ENCODE measurements at regions not wholly inside any gene's neighbourhood (a gene's known extent, or its start where the extent isn't known, plus 50 kb on each side); places are given as distances from the start of the nearest gene placed in this dataset.
"Not testable (repeated sequence)": the region's sequence is repeated elsewhere in the genome, so short reads cannot be mapped to it uniquely, and the experiment has no call there.

GRCh38 chr12:46981622-46982021, 97.8 kb upstream of the PCED1B start:
- Histone ChIP-seq H3K4me3 (replicated peaks; ENCODE audit: low read depth, low read length) (no peak overlapping the region), H3K36me3 (ENCODE audit: control insufficient read depth, insufficient read depth, low read length) (no peaks in the 10 kb centered on the region), H3K27me3 (replicated peaks; ENCODE audit: control insufficient read depth, insufficient read depth, low read length) (no peaks in the 10 kb centered on the region)
- TF ChIP-seq, protein P1, sequence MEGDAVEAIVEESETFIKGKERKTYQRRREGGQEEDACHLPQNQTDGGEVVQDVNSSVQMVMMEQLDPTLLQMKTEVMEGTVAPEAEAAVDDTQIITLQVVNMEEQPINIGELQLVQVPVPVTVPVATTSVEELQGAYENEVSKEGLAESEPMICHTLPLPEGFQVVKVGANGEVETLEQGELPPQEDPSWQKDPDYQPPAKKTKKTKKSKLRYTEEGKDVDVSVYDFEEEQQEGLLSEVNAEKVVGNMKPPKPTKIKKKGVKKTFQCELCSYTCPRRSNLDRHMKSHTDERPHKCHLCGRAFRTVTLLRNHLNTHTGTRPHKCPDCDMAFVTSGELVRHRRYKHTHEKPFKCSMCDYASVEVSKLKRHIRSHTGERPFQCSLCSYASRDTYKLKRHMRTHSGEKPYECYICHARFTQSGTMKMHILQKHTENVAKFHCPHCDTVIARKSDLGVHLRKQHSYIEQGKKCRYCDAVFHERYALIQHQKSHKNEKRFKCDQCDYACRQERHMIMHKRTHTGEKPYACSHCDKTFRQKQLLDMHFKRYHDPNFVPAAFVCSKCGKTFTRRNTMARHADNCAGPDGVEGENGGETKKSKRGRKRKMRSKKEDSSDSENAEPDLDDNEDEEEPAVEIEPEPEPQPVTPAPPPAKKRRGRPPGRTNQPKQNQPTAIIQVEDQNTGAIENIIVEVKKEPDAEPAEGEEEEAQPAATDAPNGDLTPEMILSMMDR (IDR thresholded peaks at IDR 0.05; ENCODE audit: insufficient read depth, low read length, poor library complexity, severe bottlenecking): no peak
- DNase-seq (ENCODE audit: extremely low read depth, insufficient read length): no peak

- TF ChIP-seq, protein P1 (IDR thresholded peaks at IDR 0.05; ENCODE audit: insufficient read depth, low read length, poor library complexity, severe bottlenecking): no peak
- H3K36me3 ChIP-seq (ENCODE audit: control insufficient read depth, insufficient read depth, low read length): no peaks in the 10 kb centered on the region
- H3K4me3 ChIP-seq (replicated peaks; ENCODE audit: low read depth, low read length): no peak overlapping the region
- no peaks in the 10 kb centered on the region for H3K27me3 ChIP-seq (replicated peaks; ENCODE audit: control insufficient read depth, insufficient read depth, low read length)
- no peak for DNase-seq (ENCODE audit: extremely low read depth, insufficient read length)
Measured at GRCh38 chr12:46982629-46983392, 96.6 kb upstream of the PCED1B start.

DNA sequence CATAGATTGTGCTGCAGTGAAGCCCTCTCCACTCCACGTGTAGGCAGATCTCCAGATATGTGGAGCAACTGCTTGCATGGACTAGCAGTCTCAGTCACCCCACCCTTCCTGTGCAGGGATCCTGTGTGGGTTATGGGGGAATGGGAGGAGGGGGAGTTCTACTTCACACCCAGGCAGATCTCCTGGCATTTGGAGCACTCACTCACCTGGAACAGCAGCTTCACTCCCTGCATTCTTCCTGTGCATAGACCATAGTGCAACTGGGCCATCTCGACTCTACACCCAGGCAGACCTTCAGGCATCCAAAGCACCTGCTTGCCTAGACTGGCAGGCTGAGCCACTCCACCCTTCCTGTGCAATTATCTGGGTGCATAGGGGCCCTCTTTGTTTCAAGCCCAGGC, 96.0 kb upstream of the PCED1B start:
- Histone ChIP-seq H3K36me3 (ENCODE audit: control insufficient read depth, insufficient read depth, low read length) (no peaks in the 10 kb centered on the region), H3K27me3 (replicated peaks; ENCODE audit: control insufficient read depth, insufficient read depth, low read length) (no peaks in the 10 kb centered on the region), H3K4me3 (replicated peaks; ENCODE audit: low read depth, low read length) (no peak overlapping the region)
- TF ChIP-seq, protein P1 (IDR thresholded peaks at IDR 0.05; ENCODE audit: insufficient read depth, low read length, poor library complexity, severe bottlenecking): no peak
- DNase-seq (ENCODE audit: extremely low read depth, insufficient read length): no peak

GRCh38 chr12:46983959-46984841, 95.2 kb upstream of the PCED1B start:
- TF ChIP-seq, protein P1 (IDR thresholded peaks at IDR 0.05; ENCODE audit: insufficient read depth, low read length, poor library complexity, severe bottlenecking): peak; percentile 79
- no peaks in the 10 kb centered on the region for H3K27me3 ChIP-seq (replicated peaks; ENCODE audit: control insufficient read depth, insufficient read depth, low read length)
- H3K4me3 ChIP-seq (replicated peaks; ENCODE audit: low read depth, low read length): no peak overlapping the region
- no peak for DNase-seq (ENCODE audit: extremely low read depth, insufficient read length)
- H3K36me3 ChIP-seq (ENCODE audit: control insufficient read depth, insufficient read depth, low read length): no peaks in the 10 kb centered on the region

DNA sequence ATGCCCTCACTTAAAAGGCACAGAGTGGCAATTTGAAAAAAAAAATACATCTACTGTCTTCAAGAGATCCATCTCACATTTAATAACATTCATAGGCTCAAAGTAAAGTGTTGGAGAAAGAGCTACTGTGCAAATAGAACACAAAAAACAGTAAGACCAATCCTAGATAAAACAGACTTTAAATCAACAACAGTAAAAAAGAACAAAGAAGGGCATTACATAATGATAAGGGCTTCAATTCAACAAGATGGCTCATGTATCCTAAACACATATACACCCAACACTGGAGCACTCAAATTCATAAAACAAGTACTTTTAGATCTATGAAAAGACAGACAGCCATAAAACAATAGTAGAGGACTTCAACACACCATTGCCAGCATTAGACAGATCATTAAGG, 93.6 kb upstream of the PCED1B start:
- no peaks in the 10 kb centered on the region for H3K27me3 ChIP-seq (replicated peaks; ENCODE audit: control insufficient read depth, insufficient read depth, low read length)
- no peak overlapping the region for H3K4me3 ChIP-seq (replicated peaks; ENCODE audit: low read depth, low read length)
- no peak for DNase-seq (ENCODE audit: extremely low read depth, insufficient read length)
- no peaks in the 10 kb centered on the region for H3K36me3 ChIP-seq (ENCODE audit: control insufficient read depth, insufficient read depth, low read length)
- TF ChIP-seq, protein P1 (IDR thresholded peaks at IDR 0.05; ENCODE audit: insufficient read depth, low read length, poor library complexity, severe bottlenecking): no peak

DNA sequence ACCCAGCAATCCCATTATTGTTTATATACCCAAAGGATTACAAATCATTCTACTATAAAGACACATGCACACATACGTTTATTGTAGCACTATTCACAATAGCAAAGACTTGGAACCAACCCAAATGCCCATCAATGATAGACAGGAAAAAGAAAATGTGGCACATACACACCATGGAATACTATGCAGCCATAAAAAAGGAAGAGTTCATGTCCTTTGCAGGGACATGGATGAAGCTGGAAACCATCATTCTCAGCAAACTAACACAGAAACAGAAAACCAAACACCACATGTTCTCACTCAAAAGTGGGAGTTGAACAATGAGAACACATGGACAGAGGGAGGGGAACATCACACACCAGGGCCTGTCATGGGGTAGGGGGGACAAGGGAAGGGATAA, 91.3 kb upstream of the PCED1B start:
- H3K4me3 ChIP-seq (replicated peaks; ENCODE audit: low read depth, low read length); DNase-seq (ENCODE audit: extremely low read depth, insufficient read length); H3K27me3 ChIP-seq (replicated peaks; ENCODE audit: control insufficient read depth, insufficient read depth, low read length); H3K36me3 ChIP-seq (ENCODE audit: control insufficient read depth, insufficient read depth, low read length): not testable (repeated sequence)

Measured in GM06990 (cell line).